Endothelial cell of hepatic sinusoid (primary cell): ENCODE measurements at regions not wholly inside any gene's neighbourhood (a gene's known extent, or its start where the extent isn't known, plus 50 kb on each side); places are given as distances from the start of the nearest gene placed in this dataset.

Experiments used
- in situ Hi-C: cut with HindIII; loops from 2 replicates; pipeline ENCODE4 v1.10.0; 2017; ENCODE audit warnings: low sequenced_read_pairs

DNA sequence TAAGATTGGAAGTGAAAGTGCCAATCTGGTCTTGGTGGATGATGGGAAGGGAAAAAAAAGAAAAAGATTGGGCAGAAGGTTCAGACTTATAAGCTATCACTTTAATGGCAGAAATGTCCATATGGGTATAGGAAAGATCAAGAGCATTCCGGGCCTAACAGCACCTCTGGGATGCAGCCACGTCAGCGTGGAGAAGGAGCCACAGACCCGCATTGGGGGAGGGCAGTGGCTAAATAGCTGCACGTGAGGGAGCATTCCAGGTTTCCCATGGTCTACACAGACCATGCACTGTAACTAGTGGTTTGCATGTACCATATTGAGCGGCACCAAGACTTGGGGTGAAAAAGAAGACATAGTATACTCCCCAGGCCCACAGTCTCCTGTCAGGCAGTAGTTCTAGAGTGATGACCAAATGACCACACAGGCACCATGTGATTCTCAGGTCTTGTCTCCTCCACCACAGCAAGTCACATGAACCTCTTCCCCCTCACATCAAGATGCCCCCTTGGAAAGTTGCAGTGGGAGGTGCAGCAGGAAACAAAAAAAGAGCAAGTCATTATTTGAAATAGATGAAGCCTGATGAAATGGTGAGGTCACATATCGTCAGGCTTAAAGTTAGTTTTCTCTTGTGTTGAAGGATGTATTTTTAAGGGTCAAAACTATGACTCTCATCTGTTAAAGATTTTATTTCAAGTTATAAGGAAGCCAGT, 94.4 kb upstream of the TNFAIP3 start:
- in situ Hi-C loops: no loop called here

- in situ Hi-C loops: no loop called here
Observed at GRCh38 chr6:137775227-137775626, 91.8 kb upstream of the TNFAIP3 start.

DNA sequence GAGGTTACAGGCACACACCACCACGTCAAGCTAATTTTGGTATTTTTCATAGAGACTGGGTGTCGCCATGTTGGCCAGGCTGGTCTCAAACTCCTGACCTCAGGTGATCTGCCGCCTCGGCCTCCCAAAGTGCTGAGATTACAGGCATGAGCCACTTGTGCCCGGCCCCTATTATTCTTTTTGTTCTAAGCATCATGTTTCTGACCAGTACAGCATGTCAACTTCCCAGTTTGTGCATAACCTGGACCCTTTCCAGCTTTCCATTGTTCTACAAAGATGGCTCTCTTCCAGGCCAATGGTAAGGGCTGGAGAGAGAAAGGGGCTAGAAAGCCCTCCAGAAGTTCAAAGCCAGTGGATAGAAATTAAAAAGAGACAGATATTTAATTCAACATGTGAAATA, 91.3 kb upstream of the TNFAIP3 start:
- in situ Hi-C loops: no loop called here

DNA sequence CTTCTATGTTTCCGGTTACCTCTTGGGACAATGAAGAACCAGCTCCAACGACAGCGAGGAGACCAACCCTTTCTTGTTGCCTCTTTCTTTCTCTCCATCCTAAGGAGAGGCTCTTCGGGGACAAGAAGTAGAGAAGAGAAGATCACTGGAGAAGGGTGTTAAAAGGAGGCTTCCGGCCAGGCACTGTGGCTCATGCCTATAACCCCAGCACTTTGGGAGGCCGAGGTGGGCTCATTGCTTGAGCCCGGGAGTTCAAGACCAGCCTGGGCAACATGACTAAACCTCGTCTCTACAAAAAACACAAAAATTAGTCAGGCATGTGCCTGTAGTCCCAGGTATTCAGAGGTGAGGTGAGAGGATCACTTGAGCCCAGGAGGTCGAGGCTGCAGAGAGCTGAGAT, 90.8 kb upstream of the TNFAIP3 start:
- in situ Hi-C loops: no loop called here

GRCh38 chr6:137776786-137777686, 90.0 kb upstream of the TNFAIP3 start:
- in situ Hi-C loops: no loop called here

DNA sequence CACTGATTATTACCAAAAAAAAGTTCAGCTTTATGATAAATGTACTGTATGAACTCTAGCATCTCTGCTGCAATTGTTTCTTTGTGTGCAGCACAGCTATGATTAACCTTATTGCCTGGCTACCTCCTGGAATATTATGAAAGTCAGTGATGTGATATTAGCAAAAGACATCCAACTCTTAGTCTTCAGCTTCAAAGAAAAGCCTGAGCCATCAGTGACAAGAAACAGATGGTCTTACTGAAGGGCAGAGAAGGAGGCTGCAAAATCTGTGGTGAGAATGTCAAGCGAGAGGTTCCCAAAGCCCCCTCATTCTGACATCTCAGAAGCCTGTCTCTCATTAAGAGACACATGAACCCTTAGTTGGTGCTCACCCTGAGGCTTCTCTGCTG, 89.4 kb upstream of the TNFAIP3 start:
- in situ Hi-C loops: no loop called here

DNA sequence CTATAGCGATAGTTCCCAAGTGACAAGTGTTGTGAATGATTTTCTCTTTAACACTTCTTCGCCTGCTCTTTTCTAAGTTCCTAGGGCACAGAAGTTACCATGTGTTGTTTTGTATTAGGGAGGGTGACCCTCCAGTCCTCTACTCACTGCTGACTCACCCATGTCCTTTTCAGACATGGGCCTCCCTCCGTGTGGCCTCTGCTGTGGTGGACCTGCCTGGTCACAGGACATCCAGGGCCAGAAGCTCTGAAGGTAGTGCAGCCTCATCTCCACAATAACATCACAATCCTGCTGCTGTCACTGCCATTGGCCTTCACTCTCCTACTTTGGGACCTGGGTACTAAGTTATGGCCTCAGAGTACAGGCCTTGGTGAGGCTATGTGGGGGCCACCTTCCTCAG, 87.1 kb upstream of the TNFAIP3 start:
- in situ Hi-C loops: no loop called here

DNA sequence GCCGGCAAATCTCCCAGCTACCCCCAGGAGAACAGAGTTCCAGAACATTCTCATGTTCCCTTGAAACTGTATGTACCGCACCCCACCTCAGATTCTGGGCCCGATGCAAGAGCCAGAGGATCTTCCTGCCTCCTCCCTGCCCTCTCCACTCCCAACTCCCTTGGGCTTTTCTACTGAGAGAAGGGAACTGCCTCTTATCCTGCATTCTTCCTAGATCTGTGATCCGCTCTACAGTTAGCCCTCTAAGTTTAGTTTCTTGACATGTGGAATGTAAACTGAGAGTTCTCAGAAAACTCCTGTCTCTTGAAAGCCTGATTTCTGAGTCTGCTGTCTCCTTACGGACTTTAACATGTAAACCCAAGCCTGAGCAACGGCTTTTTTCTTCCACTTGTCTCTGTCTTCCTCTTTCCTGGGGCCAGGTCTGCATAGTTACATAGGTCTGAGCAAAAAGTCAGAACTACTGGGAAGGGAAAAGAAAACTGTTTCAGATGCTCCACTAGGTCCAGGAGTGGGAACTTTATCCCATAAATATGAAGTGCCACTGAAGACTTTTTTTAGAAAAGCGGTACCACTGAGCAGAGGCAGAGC, 86.5 kb upstream of the TNFAIP3 start:
- in situ Hi-C loops: no loop called here

- in situ Hi-C loops: no loop called here
Observed at GRCh38 chr6:137781639-137782038, 85.4 kb upstream of the TNFAIP3 start.

GRCh38 chr6:137782166-137783039, 84.7 kb upstream of the TNFAIP3 start:
- in situ Hi-C loops: no loop called here

DNA sequence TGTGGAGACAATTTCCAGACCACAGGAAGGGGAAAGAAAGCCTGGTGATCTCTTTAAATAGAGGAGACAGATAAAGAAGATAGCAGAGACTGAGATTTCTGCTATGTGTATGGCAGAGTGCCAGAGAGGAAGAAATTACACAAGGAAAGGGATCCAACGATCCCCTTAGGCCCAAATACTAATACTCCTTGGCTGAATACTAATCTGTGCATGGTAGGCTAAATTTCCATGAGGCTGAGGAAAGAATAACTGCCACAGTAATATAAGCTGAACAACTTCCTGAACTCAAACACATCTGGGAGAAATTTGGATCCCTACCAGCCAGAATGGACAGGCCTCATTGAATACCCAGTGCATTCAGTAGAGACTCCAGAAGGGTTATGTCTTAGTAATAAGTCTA, 83.3 kb upstream of the TNFAIP3 start:
- in situ Hi-C loops: no loop called here

DNA sequence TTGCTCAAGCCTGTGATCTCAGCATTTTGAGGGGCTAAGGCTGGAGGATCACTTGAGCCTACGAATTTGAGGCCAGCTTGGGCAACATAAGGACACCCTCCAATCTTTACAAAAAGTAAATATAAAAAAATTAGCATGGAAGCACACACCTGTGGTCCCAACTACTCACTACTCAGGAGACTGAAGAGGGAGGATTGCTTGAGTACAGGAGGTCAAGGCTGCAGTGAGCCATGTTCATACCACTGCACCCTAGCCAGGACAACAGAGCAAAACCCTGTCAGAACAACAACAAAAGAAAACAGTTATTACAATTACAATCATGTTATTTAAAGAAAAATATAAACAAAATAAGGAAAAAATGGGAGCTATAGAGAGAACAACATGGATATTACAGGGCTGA, 82.5 kb upstream of the TNFAIP3 start:
- in situ Hi-C loops: no loop called here

DNA sequence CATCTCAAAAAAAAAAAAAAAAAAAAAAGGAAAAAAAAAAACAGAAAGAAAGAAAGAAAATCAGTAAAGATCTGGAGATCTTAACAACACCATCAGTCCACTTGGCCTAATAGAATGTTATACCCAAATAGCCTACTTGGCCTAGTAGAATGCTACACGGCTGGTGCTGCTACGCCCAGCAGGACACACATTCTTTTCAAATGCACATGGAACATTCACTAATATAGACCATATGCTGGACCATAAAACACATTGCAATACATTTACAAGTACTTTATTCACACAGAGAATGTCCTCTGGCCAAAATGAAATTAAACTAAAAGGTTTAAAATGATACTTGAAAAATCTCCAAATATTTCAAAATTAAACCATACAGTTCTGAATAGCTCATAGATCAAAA, 80.0 kb upstream of the TNFAIP3 start:
- in situ Hi-C loops: no loop called here

- in situ Hi-C loops: no loop called here
Observed at GRCh38 chr6:137788248-137788647, 78.8 kb upstream of the TNFAIP3 start.

GRCh38 chr6:137791281-137792159, 75.5 kb upstream of the TNFAIP3 start:
- in situ Hi-C loops: no loop called here

DNA sequence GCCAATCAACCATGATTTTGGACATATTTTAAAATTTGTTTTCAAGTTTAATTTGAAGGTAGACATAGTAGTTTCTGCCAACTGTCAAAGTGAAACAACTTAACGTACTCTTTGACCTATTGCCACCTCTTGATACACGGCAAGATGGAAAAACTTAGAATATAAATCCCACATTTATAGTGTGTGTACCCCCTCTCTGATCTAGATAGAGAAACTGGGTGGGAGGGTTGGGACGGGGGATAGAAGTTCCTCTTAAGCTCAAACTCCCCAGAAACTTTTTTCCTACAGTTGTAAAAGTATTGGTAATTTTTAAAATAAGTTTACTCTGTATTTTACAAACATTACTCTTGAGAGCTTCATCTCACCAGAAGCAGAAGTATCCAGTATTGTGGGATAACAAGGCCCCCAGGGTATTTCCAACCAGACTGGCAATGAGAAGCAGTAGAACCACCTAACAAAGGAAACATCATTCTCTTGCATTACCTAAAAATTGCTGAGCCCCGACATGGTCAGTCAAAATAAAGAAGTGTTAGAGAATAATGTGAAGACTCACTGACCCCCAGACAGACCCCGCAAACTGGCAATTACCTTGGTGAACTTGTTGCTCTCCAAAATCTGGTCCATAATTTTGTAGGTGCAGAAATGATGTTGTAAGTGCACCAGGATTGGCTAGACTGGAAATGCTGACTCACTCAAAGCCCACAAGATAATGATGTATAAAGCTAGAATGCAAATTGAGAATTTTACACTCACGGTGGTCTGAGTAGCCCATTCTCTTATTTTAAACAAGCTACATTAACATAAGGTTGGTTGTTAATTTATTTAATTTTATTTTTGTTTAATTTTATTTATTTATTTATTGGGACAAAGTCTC, 74.7 kb upstream of the TNFAIP3 start:
- in situ Hi-C loops: no loop called here

GRCh38 chr6:137793805-137794515, 73.1 kb upstream of the TNFAIP3 start:
- in situ Hi-C loops: no loop called here

GRCh38 chr6:137794516-137795201, 72.4 kb upstream of the TNFAIP3 start:
- in situ Hi-C loops: no loop called here
